Neuronal stem cell (in vitro differentiated cells): ENCODE measurements at regions not wholly inside any gene's neighbourhood (a gene's known extent, or its start where the extent isn't known, plus 50 kb on each side); places are given as distances from the start of the nearest gene placed in this dataset.

Experiments used
- DNase-seq: peaks from one replicate; pipeline ENCODE4 v3.0.0-alpha.2; 2013; ENCODE audit warnings: low spot score
- H2AFZ ChIP-seq: one replicate; pipeline ENCODE4 v1.6.1; 2013; ENCODE audit warnings: mild to moderate bottlenecking, low read length, inconsistent platforms
- H2AK5ac ChIP-seq: 2 replicates; pipeline ENCODE4 v1.6.1; 2013; ENCODE audit warnings: low read depth, mild to moderate bottlenecking, inconsistent platforms, low read length, moderate library complexity, mixed read lengths
- H2BK120ac ChIP-seq: 2 replicates; pipeline ENCODE4 v1.6.1; 2013; ENCODE audit warnings: low read depth, mild to moderate bottlenecking, inconsistent platforms, low read length, moderate library complexity, mixed read lengths
- H2BK12ac ChIP-seq: one replicate; pipeline ENCODE4 v1.6.1; 2013; ENCODE audit warnings: low read length, inconsistent platforms
- H2BK15ac ChIP-seq: 2 replicates; pipeline ENCODE4 v1.6.1; 2013; ENCODE audit warnings: mild to moderate bottlenecking, low read length, inconsistent platforms, mixed read lengths
- H2BK5ac ChIP-seq: one replicate; pipeline ENCODE4 v1.6.1; 2013; ENCODE audit warnings: inconsistent platforms, mild to moderate bottlenecking, low read length, moderate library complexity
- H3K14ac ChIP-seq: one replicate; pipeline ENCODE4 v1.6.1; 2013; ENCODE audit warnings: low read length, inconsistent platforms
- H3K18ac ChIP-seq: 2 replicates; pipeline ENCODE4 v1.6.1; 2013; ENCODE audit warnings: low read length, inconsistent platforms
- H3K23ac ChIP-seq: 2 replicates; pipeline ENCODE4 v1.6.1; 2013; ENCODE audit warnings: low read depth, mild to moderate bottlenecking, mixed read lengths, low read length, inconsistent platforms; ENCODE audit not compliant: poor library complexity
- H3K27ac ChIP-seq: replicated peaks from 3 replicates; pipeline ENCODE4 v1.5.1; 2013; ENCODE audit warnings: low read length, inconsistent platforms
- H3K27me3 ChIP-seq, 3 experiments: 2 replicates each; pipeline ENCODE4 v1.6.1; 2013; ENCODE audit warnings: low read length in 3 of 3, mild to moderate bottlenecking in 2 of 3, inconsistent platforms in 1 of 3, low read depth in 1 of 3, mixed read lengths in 1 of 3, moderate library complexity in 1 of 3; ENCODE audit not compliant: control insufficient read depth in 3 of 3, insufficient read depth in 3 of 3
- H3K36me3 ChIP-seq, 2 donors: replicated peaks in 1 of 2; 2 replicates each; pipeline ENCODE4 v1.6.1; 2013; ENCODE audit warnings: low read length in 2 of 2; ENCODE audit not compliant: control insufficient read depth in 2 of 2, insufficient read depth in 2 of 2
- H3K4ac ChIP-seq: 2 replicates; pipeline ENCODE4 v1.6.1; 2013; ENCODE audit warnings: inconsistent platforms, mild to moderate bottlenecking, low read length, moderate library complexity
- H3K4me1 ChIP-seq, 2 donors: 1 replicate in 1 of 2; 2 replicates in 1 of 2; pipeline ENCODE4 v1.6.1; 2013; ENCODE audit warnings: low read length in 2 of 2, low read depth in 1 of 2; ENCODE audit not compliant: control insufficient read depth in 2 of 2, insufficient read depth in 1 of 2
- H3K4me2 ChIP-seq: one replicate; pipeline ENCODE4 v1.6.1; 2013; ENCODE audit warnings: mild to moderate bottlenecking, low read length, inconsistent platforms; ENCODE audit not compliant: insufficient read depth, poor library complexity, severe bottlenecking
- H3K4me3 ChIP-seq, 2 donors: 2 replicates each; pipeline ENCODE4 v1.5.1; 2013; ENCODE audit warnings: low read length in 2 of 2, mild to moderate bottlenecking in 2 of 2, inconsistent platforms in 1 of 2, moderate library complexity in 1 of 2
- H3K79me1 ChIP-seq: one replicate; pipeline ENCODE4 v1.6.1; 2013; ENCODE audit warnings: low read depth, mild to moderate bottlenecking, inconsistent platforms, low read length, moderate library complexity
- H3K9ac ChIP-seq: one replicate; pipeline ENCODE4 v1.6.1; 2013; ENCODE audit warnings: mild to moderate bottlenecking, low read depth, low read length, inconsistent platforms; ENCODE audit not compliant: poor library complexity
- H3K9me3 ChIP-seq, 2 donors: replicated peaks in 1 of 2; 2 replicates each; pipeline versions ENCODE3 to v1.6.1; 2013; ENCODE audit warnings: low read length in 2 of 2, mild to moderate bottlenecking in 2 of 2, inconsistent platforms in 1 of 2, low read depth in 1 of 2, mixed read lengths in 1 of 2, moderate library complexity in 1 of 2; ENCODE audit not compliant: control insufficient read depth in 2 of 2, insufficient read depth in 1 of 2
- H4K8ac ChIP-seq: one replicate; pipeline ENCODE4 v1.6.1; 2013; ENCODE audit warnings: low read depth, mild to moderate bottlenecking, inconsistent platforms, low read length, moderate library complexity
- H4K91ac ChIP-seq: one replicate; pipeline ENCODE4 v1.6.1; 2013; ENCODE audit warnings: low read length, low read depth, mild to moderate bottlenecking, inconsistent platforms; ENCODE audit not compliant: poor library complexity
- WGBS, 2 donors: extraction: QIAGEN DNeasy Blood & Tissue Kit; methylation state at CpG; one replicate each; pipeline ENCODE4 v1.1.7; 2013; ENCODE audit warnings: missing lambda C conversion rate in 2 of 2, mixed read lengths in 1 of 2; ENCODE audit not compliant: insufficient read length in 2 of 2, insufficient replicate concordance in 1 of 2; ENCODE audit errors: extremely low coverage in 2 of 2; 5-methylcytosine and 5-hydroxymethylcytosine counted together

GRCh38 chr12:124386059-124386458 is 91.2 kb downstream of the RFLNA start:
- no CpG with 5 or more reads among the region's 17 CpGs for WGBS, 2 donors
- H4K91ac ChIP-seq: no peak overlapping the region
- H3K4me1 ChIP-seq: peaks cover 16 to 18% of the 10 kb centered on the region in 2 donors
- no peak overlapping the region for H3K9ac ChIP-seq
- H3K4me2 ChIP-seq: no peak overlapping the region
- H4K8ac ChIP-seq: no peak overlapping the region
- no peak overlapping the region for H3K27ac ChIP-seq
- no peak overlapping the region for H3K4me3 ChIP-seq
- H2BK5ac ChIP-seq: peak overlapping the region; percentile 53
- H3K23ac ChIP-seq: peak overlapping the region; percentile 73
- peak overlapping the region; percentile 82 for H3K14ac ChIP-seq
- peak overlapping the region; percentile 70 for H2AK5ac ChIP-seq
- H3K9me3 ChIP-seq: no peaks in the 10 kb centered on the region
- H3K79me1 ChIP-seq: peaks cover 25% of the 10 kb centered on the region
- no peak overlapping the region for H3K4ac ChIP-seq
- no peak overlapping the region for H2BK120ac ChIP-seq
- no peak overlapping the region for H2AFZ ChIP-seq
- H2BK12ac ChIP-seq: no peak overlapping the region
- H3K36me3 ChIP-seq: peaks cover 9 to 27% of the 10 kb centered on the region in 2 donors
- H3K27me3 ChIP-seq: peaks cover 0 to 15% (median 0%) of the 10 kb centered on the region in 3 experiments
- DNase-seq: no peak
- no peak overlapping the region for H2BK15ac ChIP-seq
- H3K18ac ChIP-seq: peak overlapping the region; percentile 11

DNA sequence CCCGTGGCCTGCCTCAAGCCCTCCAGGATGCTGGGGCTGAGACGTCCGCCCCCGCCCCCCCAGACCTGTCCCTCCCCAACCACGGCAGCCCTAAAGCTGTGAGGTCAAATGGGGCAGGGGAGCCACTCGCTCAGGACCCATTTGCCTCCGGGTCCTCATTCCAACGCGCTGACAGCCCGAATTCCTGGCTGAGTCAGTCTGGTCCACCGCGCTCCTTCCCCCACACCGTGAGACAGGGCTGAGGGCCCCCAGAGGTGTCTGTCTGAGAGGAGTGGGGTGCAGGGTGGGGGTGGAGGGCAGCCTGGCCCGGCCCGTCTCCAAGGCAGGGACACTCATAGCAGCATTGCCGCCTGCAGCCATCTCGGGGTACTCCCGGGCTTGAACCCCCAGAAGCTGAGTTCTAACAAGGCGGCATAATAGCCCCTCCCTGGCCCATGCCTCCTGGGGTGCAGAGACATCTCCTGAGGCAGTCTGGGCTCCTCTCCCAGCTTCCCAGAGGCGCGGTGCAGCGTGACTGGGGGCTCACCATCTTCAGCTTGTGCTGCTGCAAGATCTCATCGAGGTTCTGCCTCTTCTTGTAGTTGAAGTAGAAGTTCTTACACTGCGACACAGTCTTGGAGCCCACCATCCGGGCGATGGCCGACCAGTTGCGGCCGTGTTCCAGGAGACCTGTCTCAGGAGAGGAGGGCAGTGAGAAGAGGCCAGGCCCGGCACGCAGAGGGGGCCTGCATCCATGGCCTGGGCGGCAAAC is 90.5 kb downstream of the RFLNA start:
- H3K4me3 ChIP-seq: no peak overlapping the region
- peaks cover 9 to 31% of the 10 kb centered on the region in 2 donors for H3K36me3 ChIP-seq
- H3K4me2 ChIP-seq: no peak overlapping the region

GRCh38 chr12:124384299-124384894 is 89.5 kb downstream of the RFLNA start:
- H4K8ac ChIP-seq: no peak overlapping the region
- no peak overlapping the region for H3K4me2 ChIP-seq
- no peak overlapping the region for H3K27ac ChIP-seq
- H3K4me3 ChIP-seq: no peak overlapping the region
- peaks cover 0 to 8% (median 0%) of the 10 kb centered on the region in 3 experiments for H3K27me3 ChIP-seq
- H2BK120ac ChIP-seq: no peak overlapping the region
- no peak overlapping the region for H2BK5ac ChIP-seq
- H2AFZ ChIP-seq: no peak overlapping the region
- H3K23ac ChIP-seq: no peak overlapping the region
- H3K18ac ChIP-seq: no peak overlapping the region
- H3K4ac ChIP-seq: no peak overlapping the region
- H3K79me1 ChIP-seq: peaks cover 24% of the 10 kb centered on the region
- whole genome bisulfite sequencing, 2 donors: no CpG with 5 or more reads among the region's 20 CpGs
- H3K9ac ChIP-seq: no peak overlapping the region
- H3K14ac ChIP-seq: no peak overlapping the region
- H2BK12ac ChIP-seq: no peak overlapping the region
- peaks cover 12 to 18% of the 10 kb centered on the region in 2 donors for H3K4me1 ChIP-seq
- H4K91ac ChIP-seq: no peak overlapping the region
- no peaks in the 10 kb centered on the region for H3K9me3 ChIP-seq
- peaks cover 9 to 34% of the 10 kb centered on the region in 2 donors for H3K36me3 ChIP-seq
- no peak overlapping the region for H2BK15ac ChIP-seq
- no peak for DNase-seq
- no peak overlapping the region for H2AK5ac ChIP-seq

More for the DNA sequence above, 90.5 kb downstream of the RFLNA start:
- Histone ChIP-seq H2BK120ac (no peak overlapping the region), H3K27me3 (peaks cover 0 to 15% (median 0%) of the 10 kb centered on the region in 3 experiments), H4K91ac (no peak overlapping the region), H3K23ac (peak overlapping the region; percentile 20), H2BK12ac (no peak overlapping the region), H2AK5ac (peak overlapping the region; percentile 70), H3K9ac (peak overlapping the region; percentile 68), H2AFZ (no peak overlapping the region), H3K18ac (peak overlapping the region; percentile 28), H2BK5ac (no peak overlapping the region), H3K79me1 (peaks cover 24% of the 10 kb centered on the region), H3K14ac (peak overlapping the region; percentile 89), H2BK15ac (no peak overlapping the region), H3K4ac (no peak overlapping the region), H3K27ac (no peak overlapping the region), H3K9me3 (no peaks in the 10 kb centered on the region), H4K8ac (no peak overlapping the region), H3K4me1 (peaks cover 16 to 18% of the 10 kb centered on the region in 2 donors)
- no peak for DNase-seq
- no CpG with 5 or more reads among the region's 32 CpGs for WGBS, 2 donors

DNA sequence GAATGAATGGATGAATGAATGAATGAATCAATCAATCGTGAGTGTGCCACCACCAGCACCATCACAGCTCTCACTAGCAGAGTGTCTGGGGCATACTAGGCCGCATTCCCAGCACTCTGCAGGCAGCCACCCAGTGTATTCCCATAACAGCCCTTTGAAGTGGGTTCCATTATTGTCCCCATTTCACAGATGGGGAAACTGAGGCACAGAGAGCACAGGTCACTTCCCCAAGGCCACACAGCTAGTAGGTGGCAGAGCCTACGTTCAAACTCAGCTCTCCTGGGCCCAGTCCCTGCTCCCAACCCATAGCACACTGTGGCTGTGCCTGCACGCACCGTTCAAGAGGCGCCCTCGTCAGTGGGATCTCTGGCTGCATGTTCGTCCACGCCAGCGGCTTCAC is 88.1 kb downstream of the RFLNA start:
- peak overlapping the region in 1 of 2 donors; percentile 3 for H3K4me3 ChIP-seq
- no peak overlapping the region for H2AK5ac ChIP-seq
- H3K4ac ChIP-seq: no peak overlapping the region
- no peak overlapping the region for H4K91ac ChIP-seq
- H3K9me3 ChIP-seq: no peaks in the 10 kb centered on the region
- peaks cover 0 to under 1% (median 0%) of the 10 kb centered on the region in 3 experiments for H3K27me3 ChIP-seq
- no peak overlapping the region for H2AFZ ChIP-seq
- peaks cover 0 to 10% of the 10 kb centered on the region in 2 donors for H3K4me1 ChIP-seq
- H3K79me1 ChIP-seq: peaks cover 16% of the 10 kb centered on the region
- no peak overlapping the region for H3K4me2 ChIP-seq
- H2BK12ac ChIP-seq: no peak overlapping the region
- H3K36me3 ChIP-seq: peaks cover 9 to 44% of the 10 kb centered on the region in 2 donors
- no peak overlapping the region for H3K9ac ChIP-seq
- peak overlapping the region; percentile 67 for H2BK120ac ChIP-seq
- DNase-seq: no peak
- no peak overlapping the region for H3K18ac ChIP-seq
- no peak overlapping the region for H3K23ac ChIP-seq
- no peak overlapping the region for H3K14ac ChIP-seq
- H4K8ac ChIP-seq: no peak overlapping the region
- no peak overlapping the region for H2BK15ac ChIP-seq
- H2BK5ac ChIP-seq: no peak overlapping the region
- H3K27ac ChIP-seq: no peak overlapping the region
- WGBS, 2 donors: no CpG with 5 or more reads among the region's 10 CpGs
